PC-9 (cell line): ENCODE measurements at regions not wholly inside any gene's neighbourhood (a gene's known extent, or its start where the extent isn't known, plus 50 kb on each side); places are given as distances from the start of the nearest gene placed in this dataset.

ENCODE experiments used
- BruUV-seq: library from RNA; stranded (reverse); fragments of 400-500 nt; replicated peaks from 2 replicates; lab custom pipeline; 2021; lab: Mats Ljungman, UMichigan
- CTCF ChIA-PET: fragments of 300-600 bp; sonication (Branson Sonifier 250); formaldehyde crosslinking; loops from one replicate; lab custom pipeline; 2022; ENCODE audit warnings: antibody characterized with exemption; lab: Charles Lee
- POLR2A ChIA-PET: fragments of 300-600 bp; sonication (Branson Sonifier 250); formaldehyde crosslinking; loops from one replicate; lab custom pipeline; 2022; ENCODE audit warnings: antibody characterized with exemption; ENCODE audit not compliant: unreplicated experiment; lab: Charles Lee
- DNase-seq, 2 experiments: peaks; one replicate each; pipeline versions ENCODE4 v3.0.0 to v3.0.0-alpha.2; 2015 to 2022; ENCODE audit warnings: mixed read lengths in 1 of 2
- H2AFZ ChIP-seq: fragments of 200-600 bp; sonication (generic); 2 replicates; pipeline ENCODE4 v1.8.1; 2017; ENCODE audit warnings: antibody characterized with exemption
- H3F3A ChIP-seq: fragments of 200-600 bp; sonication (generic); 2 replicates; pipeline ENCODE4 v1.8.1; 2017; ENCODE audit warnings: antibody characterized with exemption, mild to moderate bottlenecking, low read depth; ENCODE audit not compliant: insufficient read depth
- H3K27ac ChIP-seq: fragments of 200-600 bp; sonication (generic); 2 replicates; pipeline ENCODE4 v1.6.1; 2016; ENCODE audit warnings: mixed run types
- H3K27me3 ChIP-seq: fragments of 200-600 bp; sonication (generic); 2 replicates; pipeline ENCODE4 v1.6.1; 2016; ENCODE audit warnings: low read depth, mixed run types; ENCODE audit not compliant: insufficient read depth
- H3K36me3 ChIP-seq: fragments of 200-600 bp; sonication (generic); 2 replicates; pipeline ENCODE4 v1.6.1; 2016; ENCODE audit warnings: low read depth, mixed run types
- H3K4me1 ChIP-seq: fragments of 200-600 bp; sonication (generic); replicated peaks from 2 replicates; pipeline ENCODE4 v1.6.1; 2016; ENCODE audit warnings: mixed run types; ENCODE audit not compliant: insufficient read depth
- H3K4me2 ChIP-seq: fragments of 200-600 bp; sonication (generic); 2 replicates; pipeline ENCODE4 v1.6.1; 2017; ENCODE audit warnings: mixed run types
- H3K4me3 ChIP-seq: fragments of 200-600 bp; sonication (generic); 2 replicates; pipeline ENCODE4 v1.6.1; 2016; ENCODE audit warnings: mixed run types
- H3K79me2 ChIP-seq: fragments of 200-600 bp; sonication (generic); 2 replicates; pipeline ENCODE4 v1.6.1; 2017; ENCODE audit warnings: low read depth, mixed run types
- H3K9me2 ChIP-seq: fragments of 200-600 bp; sonication (generic); 2 replicates; pipeline ENCODE4 v1.8.1; 2017; ENCODE audit warnings: mild to moderate bottlenecking; ENCODE audit not compliant: insufficient read depth
- H3K9me3 ChIP-seq: fragments of 200-600 bp; sonication (generic); 2 replicates; pipeline ENCODE4 v1.8.1; 2016; ENCODE audit warnings: low read depth; ENCODE audit not compliant: insufficient read depth
- H4K20me1 ChIP-seq: fragments of 200-600 bp; sonication (generic); 2 replicates; pipeline ENCODE4 v1.8.1; 2017; ENCODE audit not compliant: insufficient read depth
- EZH2 ChIP-seq: fragments of 200-600 bp; sonication (generic); IDR thresholded peaks from 2 replicates; pipeline ENCODE4 v1.8.0; 2017; ENCODE audit warnings: antibody characterized with exemption, low read depth
- intact Hi-C: fragments of 100-400 bp; cut with micrococcal nuclease; formaldehyde crosslinking; loops from one replicate; pipeline ENCODE4 v1.10.0; 2022; ENCODE audit not compliant: unreplicated experiment
- TF ChIP-seq, protein P1 (sequence below): fragments of 200-600 bp; sonication (generic); conservative IDR thresholded peaks from 2 replicates; pipeline ENCODE4 v1.6.1; 2017; ENCODE audit warnings: mixed run types, antibody characterized with exemption, mild to moderate bottlenecking, moderate library complexity

GRCh38 chr3:110938629-110939028 is 133.0 kb upstream of the NECTIN3 start:
- no peaks in the 10 kb centered on the region for H4K20me1 ChIP-seq
- H3K27ac ChIP-seq, result no peak overlapping the region
- no TSS peak for BruUV-seq
- H3K9me3 ChIP-seq, result no peaks in the 10 kb centered on the region
- H3K79me2 ChIP-seq, result no peaks in the 10 kb centered on the region
- H3K4me3 ChIP-seq, result no peak overlapping the region
- H3K4me1 ChIP-seq, result no peaks in the 10 kb centered on the region
- intact Hi-C loops, result no loop called here
- ChIA-PET POLR2A (no interaction called here), CTCF (no interaction called here)
- no peak for DNase-seq
- H3K4me2 ChIP-seq, result no peak overlapping the region
- H3F3A ChIP-seq, result no peaks in the 10 kb centered on the region
- TF ChIP-seq, protein P1, sequence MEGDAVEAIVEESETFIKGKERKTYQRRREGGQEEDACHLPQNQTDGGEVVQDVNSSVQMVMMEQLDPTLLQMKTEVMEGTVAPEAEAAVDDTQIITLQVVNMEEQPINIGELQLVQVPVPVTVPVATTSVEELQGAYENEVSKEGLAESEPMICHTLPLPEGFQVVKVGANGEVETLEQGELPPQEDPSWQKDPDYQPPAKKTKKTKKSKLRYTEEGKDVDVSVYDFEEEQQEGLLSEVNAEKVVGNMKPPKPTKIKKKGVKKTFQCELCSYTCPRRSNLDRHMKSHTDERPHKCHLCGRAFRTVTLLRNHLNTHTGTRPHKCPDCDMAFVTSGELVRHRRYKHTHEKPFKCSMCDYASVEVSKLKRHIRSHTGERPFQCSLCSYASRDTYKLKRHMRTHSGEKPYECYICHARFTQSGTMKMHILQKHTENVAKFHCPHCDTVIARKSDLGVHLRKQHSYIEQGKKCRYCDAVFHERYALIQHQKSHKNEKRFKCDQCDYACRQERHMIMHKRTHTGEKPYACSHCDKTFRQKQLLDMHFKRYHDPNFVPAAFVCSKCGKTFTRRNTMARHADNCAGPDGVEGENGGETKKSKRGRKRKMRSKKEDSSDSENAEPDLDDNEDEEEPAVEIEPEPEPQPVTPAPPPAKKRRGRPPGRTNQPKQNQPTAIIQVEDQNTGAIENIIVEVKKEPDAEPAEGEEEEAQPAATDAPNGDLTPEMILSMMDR, result no peak
- TF ChIP-seq EZH2, result no peak
- H3K9me2 ChIP-seq, result no peaks in the 10 kb centered on the region
- no peaks in the 10 kb centered on the region for H3K36me3 ChIP-seq
- no peak overlapping the region for H2AFZ ChIP-seq
- no peaks in the 10 kb centered on the region for H3K27me3 ChIP-seq

DNA sequence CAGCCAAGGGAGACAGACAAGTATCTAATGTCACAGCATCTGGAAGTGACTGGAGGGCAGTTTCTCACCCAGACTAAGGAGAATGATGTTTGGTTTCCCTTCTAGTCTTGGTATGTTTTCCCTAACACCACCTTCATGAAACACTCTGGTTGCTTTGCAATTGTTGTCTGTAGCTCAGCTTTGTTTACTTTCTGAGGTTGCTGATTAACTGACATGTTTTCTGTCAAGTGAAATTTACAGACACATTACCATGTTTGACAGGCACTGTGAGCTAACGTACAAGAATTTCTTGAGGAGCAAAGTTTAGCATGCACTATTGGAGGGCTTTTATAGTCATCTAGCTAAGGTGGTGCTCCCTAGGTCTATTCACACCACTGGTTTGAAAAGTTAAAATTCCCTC is 131.6 kb upstream of the NECTIN3 start:
- Histone ChIP-seq H3K79me2 (no peaks in the 10 kb centered on the region), H3K9me2 (no peaks in the 10 kb centered on the region), H4K20me1 (no peaks in the 10 kb centered on the region), H3K4me2 (no peak overlapping the region), H3K27ac (no peak overlapping the region), H3F3A (no peaks in the 10 kb centered on the region), H2AFZ (no peak overlapping the region), H3K36me3 (no peaks in the 10 kb centered on the region), H3K4me3 (no peak overlapping the region), H3K27me3 (no peaks in the 10 kb centered on the region), H3K4me1 (no peaks in the 10 kb centered on the region), H3K9me3 (no peaks in the 10 kb centered on the region; the same call in 1 of the 2 replicates)
- DNase-seq, result no peak
- TF ChIP-seq EZH2, result no peak
- TF ChIP-seq, protein P1, result no peak
- intact Hi-C loops, result no loop called here
- ChIA-PET POLR2A (no interaction called here), CTCF (no interaction called here)
- BruUV-seq, result no TSS peak

DNA sequence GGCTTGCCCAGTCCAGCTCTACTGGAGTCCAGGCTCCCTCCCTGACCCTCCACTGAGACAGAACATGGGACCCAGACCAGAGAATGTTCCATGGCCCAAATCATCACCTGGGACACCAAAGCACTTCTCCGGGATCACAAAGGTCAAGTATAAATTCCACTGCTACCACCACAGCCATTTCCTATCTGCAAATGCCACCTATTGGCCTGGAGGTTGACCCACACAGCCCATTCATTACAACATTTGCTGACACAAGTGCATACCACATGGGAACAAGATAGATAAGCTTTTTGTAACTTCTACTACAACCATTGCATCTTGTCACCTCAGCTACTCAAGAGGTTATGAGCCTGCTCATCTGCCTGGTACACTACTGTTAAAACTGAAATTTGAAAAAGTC is 126.8 kb upstream of the NECTIN3 start:
- BruUV-seq, result no TSS peak
- TF ChIP-seq, protein P1, result no peak
- TF ChIP-seq EZH2, result no peak
- intact Hi-C loops, result no loop called here

More for the DNA sequence above, 126.8 kb upstream of the NECTIN3 start:
- Histone ChIP-seq H3K9me3 (peaks cover 6% of the 10 kb centered on the region; the same call in 1 of the 2 replicates), H4K20me1 (no peaks in the 10 kb centered on the region), H3K27me3 (no peaks in the 10 kb centered on the region), H3K4me3 (no peak overlapping the region), H3K4me1 (no peaks in the 10 kb centered on the region), H3K36me3 (no peaks in the 10 kb centered on the region), H2AFZ (no peak overlapping the region), H3K79me2 (no peaks in the 10 kb centered on the region), H3F3A (no peaks in the 10 kb centered on the region), H3K27ac (no peak overlapping the region), H3K4me2 (no peak overlapping the region), H3K9me2 (no peaks in the 10 kb centered on the region)
- POLR2A ChIA-PET, result no interaction called here
- CTCF ChIA-PET, result no interaction called here
- no peak for DNase-seq
